ENCODE measurements at regions not wholly inside any gene's neighbourhood (a gene's known extent, or its start where the extent isn't known, plus 50 kb on each side); places are given as distances from the start of the nearest gene placed in this dataset.

DNA sequence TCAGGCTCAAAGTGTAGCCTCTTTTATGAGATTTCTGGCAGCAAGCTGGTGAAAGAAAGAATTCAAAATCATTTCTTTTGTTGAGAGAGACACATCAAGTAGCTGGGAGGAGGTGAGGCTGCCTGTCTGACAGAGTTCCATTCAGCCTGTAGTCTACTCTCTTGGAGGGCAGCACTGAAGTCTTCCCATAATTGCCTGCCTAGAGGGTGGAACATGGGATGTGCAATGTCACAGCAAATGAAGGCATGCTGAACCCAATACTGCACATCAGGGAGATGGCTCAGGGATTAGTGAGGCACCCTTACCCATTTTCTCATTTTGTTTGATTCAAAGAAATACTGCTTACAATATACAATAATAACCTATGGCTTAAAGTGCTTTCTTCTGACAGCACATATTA is 475.7 kb downstream of the TMEM232 start:
- H3K27me3 ChIP-seq = no peaks in the 10 kb centered on the region
- intact Hi-C loops (cut with DNase I) = no loop called here
- H3K36me3 ChIP-seq = no peaks in the 10 kb centered on the region
- H3K9me3 ChIP-seq = no peaks in the 10 kb centered on the region
- H3K27ac ChIP-seq = no peak overlapping the region
- TF ChIP-seq, protein P1, sequence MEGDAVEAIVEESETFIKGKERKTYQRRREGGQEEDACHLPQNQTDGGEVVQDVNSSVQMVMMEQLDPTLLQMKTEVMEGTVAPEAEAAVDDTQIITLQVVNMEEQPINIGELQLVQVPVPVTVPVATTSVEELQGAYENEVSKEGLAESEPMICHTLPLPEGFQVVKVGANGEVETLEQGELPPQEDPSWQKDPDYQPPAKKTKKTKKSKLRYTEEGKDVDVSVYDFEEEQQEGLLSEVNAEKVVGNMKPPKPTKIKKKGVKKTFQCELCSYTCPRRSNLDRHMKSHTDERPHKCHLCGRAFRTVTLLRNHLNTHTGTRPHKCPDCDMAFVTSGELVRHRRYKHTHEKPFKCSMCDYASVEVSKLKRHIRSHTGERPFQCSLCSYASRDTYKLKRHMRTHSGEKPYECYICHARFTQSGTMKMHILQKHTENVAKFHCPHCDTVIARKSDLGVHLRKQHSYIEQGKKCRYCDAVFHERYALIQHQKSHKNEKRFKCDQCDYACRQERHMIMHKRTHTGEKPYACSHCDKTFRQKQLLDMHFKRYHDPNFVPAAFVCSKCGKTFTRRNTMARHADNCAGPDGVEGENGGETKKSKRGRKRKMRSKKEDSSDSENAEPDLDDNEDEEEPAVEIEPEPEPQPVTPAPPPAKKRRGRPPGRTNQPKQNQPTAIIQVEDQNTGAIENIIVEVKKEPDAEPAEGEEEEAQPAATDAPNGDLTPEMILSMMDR (IDR thresholded peaks at IDR 0.05) = no peak
- DNase-seq (ENCODE audit: low spot score in 2 of 2) = no peak
- H3K4me1 ChIP-seq = no peaks in the 10 kb centered on the region
- no peak overlapping the region for H3K4me3 ChIP-seq

DNA sequence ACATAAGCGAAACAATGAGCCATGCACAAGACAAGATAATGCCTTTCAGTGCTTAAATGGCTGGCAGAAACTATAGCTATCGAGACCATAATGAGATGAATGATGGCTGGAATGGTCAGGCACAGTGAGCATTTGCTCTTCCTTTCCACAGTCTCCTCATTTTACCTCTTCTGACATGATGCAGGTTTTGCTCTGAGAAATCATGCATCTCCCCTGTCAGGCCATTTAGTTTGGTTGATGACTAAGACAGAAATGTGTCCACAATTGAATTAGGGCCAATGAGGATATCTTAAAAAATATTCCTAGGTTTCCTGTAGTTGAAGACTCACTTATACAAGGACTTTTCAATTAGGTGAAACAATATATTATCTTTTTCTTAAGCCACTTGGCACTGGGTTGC is 475.1 kb downstream of the TMEM232 start:
- no peak for DNase-seq (ENCODE audit: low spot score in 2 of 2)
- intact Hi-C loops (cut with DNase I) = no loop called here
- H3K9me3 ChIP-seq = no peaks in the 10 kb centered on the region
- no peaks in the 10 kb centered on the region for H3K27me3 ChIP-seq
- no peak overlapping the region for H3K4me3 ChIP-seq
- no peak overlapping the region for H3K27ac ChIP-seq
- H3K4me1 ChIP-seq = no peaks in the 10 kb centered on the region
- TF ChIP-seq, protein P1 (IDR thresholded peaks at IDR 0.05) = no peak
- H3K36me3 ChIP-seq = no peaks in the 10 kb centered on the region

- Histone ChIP-seq H3K4me3 (no peak overlapping the region), H3K4me1 (no peaks in the 10 kb centered on the region), H3K36me3 (no peaks in the 10 kb centered on the region), H3K27ac (no peak overlapping the region), H3K9me3 (no peaks in the 10 kb centered on the region), H3K27me3 (no peaks in the 10 kb centered on the region)
- intact Hi-C loops (cut with DNase I) = no loop called here
- TF ChIP-seq, protein P1 (IDR thresholded peaks at IDR 0.05) = no peak
- DNase-seq (ENCODE audit: low spot score in 2 of 2) = no peak
Observed at GRCh38 chr5:110255194-110255593, 471.3 kb downstream of the TMEM232 start.

DNA sequence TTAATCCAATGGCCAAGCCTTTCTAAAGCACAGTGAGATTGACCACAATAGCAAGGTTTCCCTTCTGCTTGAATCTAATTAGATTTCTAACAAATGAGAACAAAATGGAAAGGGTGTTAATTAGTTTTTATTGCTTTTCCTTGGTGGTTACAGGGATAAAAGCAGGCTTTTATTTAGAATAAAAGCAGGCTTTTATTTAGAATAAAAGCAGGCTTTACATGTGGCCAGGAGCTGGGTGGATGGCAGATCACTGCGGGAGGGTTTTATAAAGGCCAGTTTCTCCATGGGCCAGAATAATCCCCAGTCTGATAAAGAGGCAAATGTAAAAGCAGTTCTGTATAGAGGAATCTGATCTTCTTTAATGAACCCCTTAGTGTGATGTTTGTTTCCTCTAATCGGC is 470.2 kb downstream of the TMEM232 start:
- Histone ChIP-seq H3K9me3 (no peaks in the 10 kb centered on the region), H3K36me3 (no peaks in the 10 kb centered on the region), H3K4me1 (no peaks in the 10 kb centered on the region), H3K27me3 (no peaks in the 10 kb centered on the region), H3K4me3 (no peak overlapping the region), H3K27ac (no peak overlapping the region)
- intact Hi-C loops (cut with DNase I) = no loop called here
- DNase-seq (ENCODE audit: low spot score in 2 of 2) = no peak
- TF ChIP-seq, protein P1 (IDR thresholded peaks at IDR 0.05) = no peak

DNA sequence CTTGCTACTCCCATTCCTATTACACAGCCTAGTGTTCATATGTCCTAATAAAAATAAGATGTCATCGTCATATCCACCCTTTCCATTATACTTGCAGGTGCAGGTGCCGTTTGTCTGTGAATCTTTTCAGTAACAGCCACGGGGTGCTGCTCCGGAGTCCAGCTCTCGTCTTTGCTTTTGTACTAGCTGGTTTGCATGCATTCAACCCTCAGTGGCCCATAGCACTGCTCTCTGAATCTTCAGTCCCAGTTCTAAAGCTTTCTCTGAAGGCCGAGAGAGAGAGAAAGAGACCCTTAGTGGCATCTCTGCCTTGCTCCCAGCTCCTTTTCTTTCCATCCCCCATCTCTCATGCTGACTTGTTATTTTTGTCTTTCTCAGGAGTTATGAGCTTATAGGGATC is 468.5 kb downstream of the TMEM232 start:
- no peak overlapping the region for H3K27ac ChIP-seq
- H3K27me3 ChIP-seq = no peaks in the 10 kb centered on the region
- no peak for DNase-seq (ENCODE audit: low spot score in 2 of 2)
- intact Hi-C loops (cut with DNase I) = no loop called here
- no peak overlapping the region for H3K4me3 ChIP-seq
- H3K9me3 ChIP-seq = no peaks in the 10 kb centered on the region
- no peaks in the 10 kb centered on the region for H3K36me3 ChIP-seq
- TF ChIP-seq, protein P1 (IDR thresholded peaks at IDR 0.05) = no peak
- H3K4me1 ChIP-seq = peaks cover 0 to 10% of the 10 kb centered on the region in 2 donors
